ENCODE measurements at regions not wholly inside any gene's neighbourhood (a gene's known extent, or its start where the extent isn't known, plus 50 kb on each side); places are given as distances from the start of the nearest gene placed in this dataset.

- TF ChIP-seq ESRRG (CRISPR knock-in tag; IDR thresholded peaks at IDR 0.05) (no peak), ZFP3 (CRISPR knock-in tag; IDR thresholded peaks at IDR 0.05) (no peak), ZFP30 (CRISPR knock-in tag; IDR thresholded peaks at IDR 0.05) (no peak), PATZ1 (CRISPR knock-in tag; IDR thresholded peaks at IDR 0.05; ENCODE audit: borderline replicate concordance) (no peak), BACH2 (CRISPR knock-in tag; IDR thresholded peaks at IDR 0.05; ENCODE audit: borderline replicate concordance) (no peak), CREB5 (CRISPR knock-in tag; IDR thresholded peaks at IDR 0.05; ENCODE audit: low read depth) (no peak), ZNF70 (CRISPR knock-in tag; IDR thresholded peaks at IDR 0.05) (no peak), SNAI2 (CRISPR knock-in tag; IDR thresholded peaks at IDR 0.05) (no peak), POU6F1 (CRISPR knock-in tag; IDR thresholded peaks at IDR 0.05; ENCODE audit: borderline replicate concordance, low read depth) (no peak), TSHZ2 (CRISPR knock-in tag; IDR thresholded peaks at IDR 0.05) (no peak), RARB (CRISPR knock-in tag; IDR thresholded peaks at IDR 0.05) (no peak)
Observed at GRCh38 chr11:80758787-80759186, 1318.0 kb upstream of the TENM4 start.

All from SK-N-SH treated with all-trans-retinoic acid at 6 μM for 48 hours (cell line).